CD14-positive monocyte (primary cell): ENCODE measurements at regions not wholly inside any gene's neighbourhood (a gene's known extent, or its start where the extent isn't known, plus 50 kb on each side); places are given as distances from the start of the nearest gene placed in this dataset.

Source experiments
- DNase-seq, 3 donors: peaks; one replicate each; pipeline ENCODE4 v3.0.0-alpha.2; 2011 to 2022
- H2AFZ ChIP-seq: 2 replicates; pipeline ENCODE4 v1.6.0; 2012; ENCODE audit warnings: mild to moderate bottlenecking, low read depth, low read length, inconsistent platforms; ENCODE audit not compliant: insufficient read depth, poor library complexity, severe bottlenecking
- H3K27ac ChIP-seq, 2 donors: 1 replicate in 1 of 2; 2 replicates in 1 of 2; pipeline ENCODE4 v1.5.1; 2012 to 2013; ENCODE audit warnings: low read length in 2 of 2, control low read depth in 1 of 2, inconsistent platforms in 1 of 2, low read depth in 1 of 2, mild to moderate bottlenecking in 1 of 2
- H3K27me3 ChIP-seq, 2 donors: one replicate each; pipeline versions ENCODE4 v1.6.0 to v1.6.1; 2011 to 2013; ENCODE audit warnings: low read length in 2 of 2; ENCODE audit not compliant: control insufficient read depth in 2 of 2, insufficient read depth in 2 of 2
- H3K36me3 ChIP-seq, 2 donors: replicated peaks in 1 of 2; 1 replicate in 1 of 2; 2 replicates in 1 of 2; pipeline versions ENCODE4 v1.5.1 to v1.6.1; 2012 to 2013; ENCODE audit warnings: low read length in 2 of 2, control low read depth in 1 of 2, inconsistent platforms in 1 of 2, mild to moderate bottlenecking in 1 of 2; ENCODE audit not compliant: insufficient read depth in 2 of 2, control insufficient read depth in 1 of 2
- H3K4me1 ChIP-seq, 2 donors: 1 replicate in 1 of 2; 2 replicates in 1 of 2; pipeline versions ENCODE4 v1.5.1 to v1.6.1; 2012 to 2013; ENCODE audit warnings: low read length in 2 of 2, control low read depth in 1 of 2, inconsistent platforms in 1 of 2, mild to moderate bottlenecking in 1 of 2, moderate library complexity in 1 of 2; ENCODE audit not compliant: insufficient read depth in 2 of 2, control insufficient read depth in 1 of 2
- H3K4me2 ChIP-seq: replicated peaks from 2 replicates; pipeline ENCODE3; 2012; ENCODE audit warnings: low read length, moderate library complexity, mild to moderate bottlenecking; ENCODE audit not compliant: poor library complexity, severe bottlenecking; ENCODE audit errors: extremely low read depth
- H3K4me3 ChIP-seq, 3 experiments: fragments of 200-600 bp in 1 of 3; sonication (generic) in 1 of 3; replicated peaks in 1 of 3; 1 replicate in 2 of 3; 2 replicates in 1 of 3; pipeline ENCODE4 v1.5.1; 2011 to 2013; ENCODE audit warnings: low read length in 3 of 3, mild to moderate bottlenecking in 3 of 3, control low read depth in 2 of 3, low read depth in 2 of 3, inconsistent platforms in 1 of 3, moderate library complexity in 1 of 3
- H3K79me2 ChIP-seq: 2 replicates; pipeline ENCODE4 v1.6.0; 2012; ENCODE audit warnings: mild to moderate bottlenecking, control low read depth, inconsistent platforms, low read length, moderate library complexity; ENCODE audit not compliant: insufficient read depth
- H3K9ac ChIP-seq: 2 replicates; pipeline ENCODE4 v1.6.0; 2017; ENCODE audit warnings: low read length, mild to moderate bottlenecking; ENCODE audit not compliant: insufficient read depth, poor library complexity, severe bottlenecking
- H3K9me3 ChIP-seq, 2 donors: replicated peaks in 1 of 2; 1 replicate in 1 of 2; 2 replicates in 1 of 2; pipeline versions ENCODE4 v1.5.1 to v1.6.1; 2012 to 2013; ENCODE audit warnings: low read length in 2 of 2, control low read depth in 1 of 2; ENCODE audit not compliant: control insufficient read depth in 1 of 2, insufficient read depth in 1 of 2
- H4K20me1 ChIP-seq: 2 replicates; pipeline ENCODE4 v1.6.0; 2012; ENCODE audit warnings: mild to moderate bottlenecking, low read length, control low read depth, moderate library complexity; ENCODE audit not compliant: insufficient read depth
- H3K27ac Mint-ChIP-seq, 7 donors: one replicate each; pipeline ENCODE4 v1.8.0; 2020; ENCODE audit warnings: mild to moderate bottlenecking in 7 of 7, mixed read lengths in 7 of 7, moderate library complexity in 6 of 7, inconsistent platforms in 2 of 7
- H3K27me3 Mint-ChIP-seq, 3 donors: one replicate each; pipeline ENCODE4 v1.8.0; 2021 to 2022; ENCODE audit warnings: low read depth in 3 of 3, mild to moderate bottlenecking in 3 of 3, mixed read lengths in 3 of 3, moderate library complexity in 3 of 3, inconsistent platforms in 1 of 3
- H3K36me3 Mint-ChIP-seq, 2 donors: one replicate each; pipeline ENCODE4 v1.8.0; 2020; ENCODE audit warnings: mixed read lengths in 2 of 2, inconsistent platforms in 1 of 2, mild to moderate bottlenecking in 1 of 2
- H3K4me1 Mint-ChIP-seq: one replicate; pipeline ENCODE4 v1.8.0; 2020; ENCODE audit warnings: mild to moderate bottlenecking, mixed read lengths
- H3K4me3 Mint-ChIP-seq, 2 donors: one replicate each; pipeline ENCODE4 v1.8.0; 2020; ENCODE audit warnings: mild to moderate bottlenecking in 2 of 2, mixed read lengths in 2 of 2, moderate library complexity in 1 of 2
- H3K9me3 Mint-ChIP-seq, 7 donors: one replicate each; pipeline ENCODE4 v1.8.0; 2020 to 2022; ENCODE audit warnings: mixed read lengths in 7 of 7, mild to moderate bottlenecking in 6 of 7, moderate library complexity in 6 of 7, inconsistent platforms in 2 of 7
- CTCF ChIP-seq: fragments of 200-600 bp; IDR thresholded peaks from one replicate; pipeline ENCODE4 v1.8.0; 2022; ENCODE audit warnings: antibody characterized with exemption, mild to moderate bottlenecking
- WGBS: methylation state at CpG from one replicate; pipeline ENCODE4 v1.1.5; 2013; ENCODE audit warnings: missing lambda C conversion rate; ENCODE audit not compliant: insufficient coverage; 5-methylcytosine and 5-hydroxymethylcytosine counted together
- intact Hi-C, 2 donors: fragments of 100-400 bp; cut with micrococcal nuclease; formaldehyde crosslinking; loops; one replicate each; pipeline versions ENCODE4 v1.15.0 to v1.15.1; 2023

- WGBS, result 92% methylated on average over 12 of the region's 13 CpGs
- Mint-ChIP-seq H3K27ac (no peak overlapping the region), H3K4me1 (no peaks in the 10 kb centered on the region), H3K36me3 (no peaks in the 10 kb centered on the region), H3K9me3 (no peaks in the 10 kb centered on the region), H3K4me3 (no peak overlapping the region), H3K27me3 (peaks cover 4 to 15% (median 10%) of the 10 kb centered on the region in 3 donors)
- no peak overlapping the region for H3K27ac ChIP-seq
- no peaks in the 10 kb centered on the region for H3K79me2 ChIP-seq
- no peaks in the 10 kb centered on the region for H3K4me1 ChIP-seq
- no peaks in the 10 kb centered on the region for H3K27me3 ChIP-seq
- H2AFZ ChIP-seq, result no peak overlapping the region
- DNase-seq, result no peak
- H3K4me3 ChIP-seq, result no peak overlapping the region
- intact Hi-C loops, result no loop called here
- TF ChIP-seq CTCF, result no peak
- no peak overlapping the region for H3K4me2 ChIP-seq
- no peaks in the 10 kb centered on the region for H3K36me3 ChIP-seq
- no peak overlapping the region for H3K9ac ChIP-seq
- no peaks in the 10 kb centered on the region for H4K20me1 ChIP-seq
- no peaks in the 10 kb centered on the region for H3K9me3 ChIP-seq
Observed at GRCh38 chr1:36643371-36644270, 160.9 kb upstream of the CSF3R start.

GRCh38 chr1:36642802-36643201 lies 160.1 kb upstream of the CSF3R start:
- Histone ChIP-seq H3K9ac (no peak overlapping the region), H3K4me2 (no peak overlapping the region), H3K9me3 (no peaks in the 10 kb centered on the region), H3K79me2 (no peaks in the 10 kb centered on the region), H3K27me3 (no peaks in the 10 kb centered on the region), H4K20me1 (no peaks in the 10 kb centered on the region), H3K27ac (no peak overlapping the region), H3K4me3 (no peak overlapping the region), H3K4me1 (no peaks in the 10 kb centered on the region), H3K36me3 (no peaks in the 10 kb centered on the region), H2AFZ (no peak overlapping the region)
- H3K9me3 Mint-ChIP-seq, result no peaks in the 10 kb centered on the region
- no peak for TF ChIP-seq CTCF
- peaks cover 7 to 10% (median 9%) of the 10 kb centered on the region in 3 donors for H3K27me3 Mint-ChIP-seq
- no peak for DNase-seq
- no peak overlapping the region for H3K4me3 Mint-ChIP-seq
- H3K27ac Mint-ChIP-seq, result no peak overlapping the region
- intact Hi-C loops, result no loop called here
- H3K4me1 Mint-ChIP-seq, result no peaks in the 10 kb centered on the region
- WGBS, result no CpG with 5 or more reads among the region's 2 CpGs
- H3K36me3 Mint-ChIP-seq, result no peaks in the 10 kb centered on the region
